Neural progenitor cell (in vitro differentiated cells): ENCODE measurements at regions not wholly inside any gene's neighbourhood (a gene's known extent, or its start where the extent isn't known, plus 50 kb on each side); places are given as distances from the start of the nearest gene placed in this dataset.

Experiments used
- CTCF ChIP-seq: fragments of 200-600 bp; sonication (generic); IDR thresholded peaks from 2 replicates; pipeline ENCODE4 v1.5.1; 2017; ENCODE audit warnings: antibody characterized with exemption, mild to moderate bottlenecking
- EZH2 ChIP-seq: fragments of 200-600 bp; sonication (generic); IDR thresholded peaks from 2 replicates; pipeline ENCODE4 v1.6.1; 2017; ENCODE audit warnings: antibody characterized with exemption, mild to moderate bottlenecking, moderate library complexity
- EZH2phosphoT487 ChIP-seq: fragments of 200-600 bp; sonication (generic); IDR thresholded peaks from 2 replicates; pipeline ENCODE4 v1.6.1; 2017; ENCODE audit warnings: antibody characterized with exemption

- TF ChIP-seq CTCF (no peak), EZH2 (no peak), EZH2phosphoT487 (no peak)
These were observed 76.6 kb downstream of the SCGB2B2 start for GRCh38 chr19:34600366-34600765.
